NCI-H146 (cell line): ENCODE measurements at regions not wholly inside any gene's neighbourhood (a gene's known extent, or its start where the extent isn't known, plus 50 kb on each side); places are given as distances from the start of the nearest gene placed in this dataset.
"Not testable (repeated sequence)": the region's sequence is repeated elsewhere in the genome, so short reads cannot be mapped to it uniquely, and the experiment has no call there.

Experiments used
- DNase-seq: peaks from one replicate; lab custom pipeline; 2025; lab: John Stamatoyannopoulos, UW

DNA sequence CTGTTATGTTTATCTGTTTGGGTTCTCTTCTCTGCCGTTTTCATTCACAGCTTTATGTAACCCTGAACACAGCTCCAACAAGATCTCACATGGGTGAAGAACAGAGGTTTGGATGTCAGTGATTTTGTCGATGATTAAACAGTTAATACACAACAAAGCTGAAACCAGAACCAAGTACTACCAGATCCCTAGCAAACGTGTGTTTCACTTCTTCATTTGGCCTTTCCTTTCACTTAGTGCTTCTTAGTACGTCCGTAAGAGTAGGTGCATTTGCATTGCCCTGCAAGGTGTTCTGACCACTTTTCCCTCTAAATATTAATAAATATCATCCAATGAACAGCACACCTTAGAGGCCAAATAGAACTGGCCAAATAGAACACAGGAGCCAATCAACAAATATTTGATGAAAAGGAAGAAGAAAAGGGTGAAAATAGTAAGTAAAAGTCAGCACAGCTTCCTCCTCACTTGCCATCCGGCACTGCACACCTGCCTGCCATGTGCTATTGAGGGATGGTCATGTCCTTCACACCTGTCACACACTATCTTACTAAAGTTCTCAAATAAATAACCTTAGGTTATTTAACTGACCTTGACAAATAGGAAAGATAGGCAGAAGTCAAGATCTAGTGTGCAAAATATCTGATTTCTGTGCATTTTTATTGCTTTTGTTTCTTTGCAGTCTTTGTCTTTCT is 252.6 kb upstream of the ANKRD30A start:
- no peak for DNase-seq

DNA sequence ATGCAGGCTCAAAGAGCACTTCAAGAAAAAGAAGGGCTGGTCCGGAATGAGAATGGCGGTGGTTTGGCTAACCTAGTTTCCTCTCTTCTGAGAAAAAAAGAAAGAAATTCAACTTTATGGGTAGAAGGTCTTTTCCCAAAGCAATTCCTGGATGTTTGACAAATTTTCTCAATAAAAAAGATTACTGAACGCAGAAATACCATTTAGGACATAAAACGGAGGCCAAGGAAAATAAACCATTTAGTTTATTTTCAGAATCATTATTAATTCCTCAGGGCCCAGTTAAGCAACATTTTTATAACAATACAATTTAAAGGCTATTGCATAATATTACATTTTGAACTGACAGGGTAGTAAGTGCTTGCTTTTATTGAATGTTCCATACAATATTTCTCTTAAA is 284.6 kb upstream of the ANKRD30A start:
- DNase-seq: no peak

GRCh38 chr10:36837416-36837815 is 288.0 kb upstream of the ANKRD30A start:
- DNase-seq: no peak

DNA sequence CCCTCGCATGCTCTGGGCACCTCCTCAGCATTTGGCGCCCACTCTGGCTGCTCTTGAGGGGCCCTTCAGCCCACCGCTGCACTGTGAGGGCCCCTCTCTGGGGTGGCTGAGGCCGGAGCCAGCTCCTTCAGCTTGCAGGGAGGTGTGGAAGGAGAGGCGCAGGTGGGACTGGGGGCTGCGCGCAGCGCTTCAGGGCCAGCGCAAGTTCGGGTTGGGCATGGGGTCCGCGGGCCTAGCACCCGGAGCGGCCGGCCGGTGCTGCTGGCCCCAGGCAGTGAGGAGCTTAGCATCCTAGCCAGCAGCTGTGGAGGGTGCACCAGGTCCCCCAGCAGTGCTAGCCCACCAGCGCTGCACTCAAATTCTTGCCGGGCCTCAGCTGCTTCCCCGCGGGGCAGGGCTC is 305.6 kb upstream of the ANKRD30A start:
- DNase-seq: no peak

DNA sequence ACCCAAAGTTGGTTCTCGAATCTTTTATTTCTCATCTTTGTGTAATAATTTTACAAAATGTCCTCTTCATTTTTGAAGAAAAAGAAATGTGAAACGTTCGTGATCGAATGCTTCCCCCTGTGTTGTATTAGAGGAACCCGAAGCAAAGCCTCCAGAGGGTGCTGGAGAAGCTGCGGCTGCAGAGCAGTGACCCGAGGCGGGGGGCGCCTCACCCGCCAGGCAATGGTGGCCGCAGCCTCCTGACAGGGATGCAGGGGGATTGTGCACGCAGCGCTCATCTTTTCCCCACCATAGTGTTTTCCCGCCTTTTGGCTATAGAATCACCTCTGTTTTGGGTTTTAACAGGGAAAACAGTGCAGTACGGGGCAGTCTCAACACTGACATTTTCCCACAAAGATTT is 307.5 kb upstream of the ANKRD30A start:
- no peak for DNase-seq

DNA sequence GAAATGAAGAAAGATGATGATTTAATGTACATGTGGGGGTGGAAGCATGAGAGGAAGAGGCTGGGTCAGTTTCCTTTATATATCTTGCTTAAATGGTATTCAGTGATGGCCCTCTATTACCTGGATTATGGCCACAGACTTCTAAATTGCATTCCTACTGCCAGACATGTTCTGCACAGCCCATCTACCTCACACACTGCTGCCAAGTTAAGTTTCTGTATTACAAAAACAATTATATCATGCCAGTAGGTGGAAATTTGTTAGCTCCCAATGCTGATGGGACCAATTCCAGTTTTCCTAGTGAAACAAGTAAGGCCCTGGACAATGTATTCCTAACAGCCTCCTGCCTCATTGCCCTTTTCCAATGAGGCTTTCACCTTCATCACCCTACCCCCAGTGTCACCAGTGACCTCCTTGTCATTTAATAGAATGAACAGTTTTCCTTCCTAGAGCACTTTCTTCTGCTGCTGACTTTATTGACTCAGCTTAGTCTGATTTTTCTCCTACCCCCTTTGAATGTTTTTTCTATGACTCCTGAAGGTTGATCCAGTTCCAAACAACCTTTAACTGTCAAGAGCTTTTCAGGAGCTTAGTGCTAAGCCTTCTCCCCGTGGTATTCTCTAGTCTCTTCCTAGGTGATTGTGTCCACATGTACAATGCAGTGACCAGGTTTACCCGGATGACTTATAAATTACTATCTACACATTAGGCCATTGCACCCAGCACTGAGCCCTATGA is 316.6 kb upstream of the ANKRD30A start:
- no peak for DNase-seq

DNA sequence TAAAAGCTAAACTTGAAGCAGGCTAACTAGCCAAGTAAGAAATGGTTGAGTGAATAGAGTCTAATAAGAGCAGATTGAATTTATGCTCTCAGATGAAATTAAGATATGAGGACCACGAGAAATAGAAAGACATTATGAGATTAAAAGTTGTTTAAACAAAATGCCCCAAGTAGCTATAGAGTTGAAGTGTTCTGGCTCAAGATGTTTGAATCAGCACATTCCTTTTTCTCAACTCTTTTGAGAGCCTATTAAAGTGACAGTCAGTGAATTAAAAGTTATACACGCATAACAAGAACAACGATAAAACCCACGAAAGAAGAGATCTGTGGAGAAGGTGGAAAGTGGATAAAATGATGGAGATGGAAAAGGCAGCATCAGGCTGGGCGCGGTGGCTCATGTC is 322.2 kb upstream of the ANKRD30A start:
- DNase-seq: no peak

GRCh38 chr10:36802490-36803153 is 322.8 kb upstream of the ANKRD30A start:
- no peak for DNase-seq

GRCh38 chr10:36801660-36802059 is 323.7 kb upstream of the ANKRD30A start:
- no peak for DNase-seq

GRCh38 chr10:36794981-36795380 is 330.4 kb upstream of the ANKRD30A start:
- DNase-seq: no peak

- no peak for DNase-seq
Observed at GRCh38 chr10:36789974-36790373, 335.4 kb upstream of the ANKRD30A start.

- no peak for DNase-seq
Observed at GRCh38 chr10:36788152-36788551, 337.2 kb upstream of the ANKRD30A start.

DNA sequence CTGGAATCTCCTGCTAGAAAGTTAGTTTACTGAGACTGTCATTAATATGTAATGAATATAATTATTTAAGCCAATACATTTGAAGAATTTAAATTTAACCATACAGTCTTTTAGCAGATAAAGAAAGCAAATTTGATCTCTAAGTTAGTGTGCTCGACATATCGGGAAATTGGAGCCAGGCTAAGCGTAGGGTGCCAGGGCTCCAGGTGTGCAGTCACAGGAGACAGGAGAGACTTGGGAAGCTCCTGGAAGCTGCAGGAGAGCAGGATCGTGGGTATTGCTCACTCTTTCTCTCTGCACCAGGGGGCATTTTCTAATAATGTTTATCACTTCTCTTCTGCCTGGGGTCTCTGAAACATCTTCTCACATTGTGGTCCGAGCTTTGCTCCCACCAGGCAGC is 342.0 kb upstream of the ANKRD30A start:
- no peak for DNase-seq

DNA sequence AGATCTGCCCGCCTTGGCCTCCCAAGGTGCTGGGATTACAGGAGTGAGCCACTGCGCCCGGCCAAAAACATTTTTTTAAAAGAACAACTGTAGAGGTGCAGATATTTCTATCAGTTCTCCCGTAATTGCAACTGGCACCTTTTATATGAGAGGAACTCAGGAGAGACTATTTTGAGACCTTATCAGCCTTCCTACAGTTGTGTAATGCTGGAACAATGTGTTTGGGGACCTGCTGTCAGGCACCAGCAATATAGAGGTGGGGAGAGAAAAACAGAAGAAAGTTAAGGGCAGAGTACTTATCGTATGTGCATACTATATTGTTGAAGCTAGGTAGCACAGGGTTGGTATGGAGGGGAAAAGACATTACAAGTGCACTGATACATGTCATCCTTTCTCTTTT is 343.8 kb upstream of the ANKRD30A start:
- no peak for DNase-seq

GRCh38 chr10:36780158-36780557 is 345.2 kb upstream of the ANKRD30A start:
- DNase-seq: no peak

GRCh38 chr10:36779238-36779846 is 346.1 kb upstream of the ANKRD30A start:
- DNase-seq: no peak

GRCh38 chr10:36778651-36779050 is 346.7 kb upstream of the ANKRD30A start:
- DNase-seq: no peak

DNA sequence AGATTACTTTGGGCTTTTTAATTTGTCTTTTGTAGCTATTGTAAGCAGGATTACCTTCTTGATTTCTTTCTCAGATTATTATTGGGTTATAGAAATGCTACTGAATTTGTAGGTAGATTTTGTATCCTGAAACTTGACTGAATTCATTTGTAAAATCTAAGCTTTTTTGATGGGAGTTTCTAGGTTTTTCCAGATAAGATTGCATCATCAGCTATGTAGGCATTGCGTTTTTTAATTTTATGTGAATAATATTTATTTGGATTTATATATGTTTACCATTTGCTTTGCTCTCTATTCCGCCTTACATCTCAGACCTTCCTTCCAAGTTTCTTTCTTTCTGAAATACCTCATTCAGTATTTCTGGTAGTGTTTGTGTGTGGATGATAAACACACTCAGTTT is 351.7 kb upstream of the ANKRD30A start:
- DNase-seq: no peak

GRCh38 chr10:36771725-36772124 is 353.7 kb upstream of the ANKRD30A start:
- no peak for DNase-seq

GRCh38 chr10:36769741-36770140 is 355.7 kb upstream of the ANKRD30A start:
- DNase-seq: not testable (repeated sequence)

DNA sequence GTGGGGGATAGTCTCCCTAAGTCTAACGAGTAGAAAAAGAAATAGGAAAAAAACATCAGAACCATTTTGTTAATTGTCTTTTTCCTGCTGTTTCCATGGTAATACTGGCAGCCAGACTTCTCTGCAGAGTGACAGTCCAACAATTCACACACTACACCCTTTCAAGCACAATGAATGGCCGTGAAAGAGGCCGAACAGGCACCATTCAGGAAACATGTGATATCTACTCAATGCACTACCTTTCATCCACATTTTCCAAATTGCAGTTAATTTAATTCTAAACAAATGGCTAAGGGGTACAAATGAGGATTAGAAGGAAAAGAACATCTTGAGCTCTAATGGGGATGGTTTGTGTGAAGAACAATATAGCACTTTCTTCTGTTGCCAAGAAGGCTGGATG is 358.5 kb upstream of the ANKRD30A start:
- DNase-seq: no peak

- DNase-seq: no peak
Observed at GRCh38 chr10:36766415-36766810, 359.0 kb upstream of the ANKRD30A start.
